GM19324 (cell line): ENCODE measurements at regions not wholly inside any gene's neighbourhood (a gene's known extent, or its start where the extent isn't known, plus 50 kb on each side); places are given as distances from the start of the nearest gene placed in this dataset.

Experiments
- ATAC-seq: cut with Tn5 transposase; IDR thresholded peaks from one replicate; pipeline ENCODE4 v1.9.1; 2021; ENCODE audit warnings: mild to moderate bottlenecking, moderate library complexity; ENCODE audit not compliant: unreplicated experiment, low FRiP score

DNA sequence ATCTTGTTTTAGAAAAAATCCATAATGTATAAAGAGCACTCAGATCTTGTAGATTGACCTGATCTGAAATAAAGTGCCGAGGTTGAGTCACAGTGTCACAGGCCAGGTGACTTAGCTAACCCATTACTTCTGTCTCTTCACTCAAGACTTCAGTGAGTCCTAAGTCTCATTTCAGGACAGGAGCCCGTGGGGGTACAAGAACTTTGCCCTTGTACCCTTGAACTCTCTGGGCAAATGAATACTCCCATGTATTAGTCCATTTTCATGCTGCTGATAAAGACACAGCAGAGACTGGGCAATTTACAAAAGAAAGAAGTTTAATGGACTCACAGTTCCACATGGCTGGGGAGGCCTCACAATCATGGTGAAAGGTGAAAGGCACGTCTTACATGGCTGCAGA is 160.2 kb downstream of the ZPLD1 start:
- no peak for ATAC-seq

DNA sequence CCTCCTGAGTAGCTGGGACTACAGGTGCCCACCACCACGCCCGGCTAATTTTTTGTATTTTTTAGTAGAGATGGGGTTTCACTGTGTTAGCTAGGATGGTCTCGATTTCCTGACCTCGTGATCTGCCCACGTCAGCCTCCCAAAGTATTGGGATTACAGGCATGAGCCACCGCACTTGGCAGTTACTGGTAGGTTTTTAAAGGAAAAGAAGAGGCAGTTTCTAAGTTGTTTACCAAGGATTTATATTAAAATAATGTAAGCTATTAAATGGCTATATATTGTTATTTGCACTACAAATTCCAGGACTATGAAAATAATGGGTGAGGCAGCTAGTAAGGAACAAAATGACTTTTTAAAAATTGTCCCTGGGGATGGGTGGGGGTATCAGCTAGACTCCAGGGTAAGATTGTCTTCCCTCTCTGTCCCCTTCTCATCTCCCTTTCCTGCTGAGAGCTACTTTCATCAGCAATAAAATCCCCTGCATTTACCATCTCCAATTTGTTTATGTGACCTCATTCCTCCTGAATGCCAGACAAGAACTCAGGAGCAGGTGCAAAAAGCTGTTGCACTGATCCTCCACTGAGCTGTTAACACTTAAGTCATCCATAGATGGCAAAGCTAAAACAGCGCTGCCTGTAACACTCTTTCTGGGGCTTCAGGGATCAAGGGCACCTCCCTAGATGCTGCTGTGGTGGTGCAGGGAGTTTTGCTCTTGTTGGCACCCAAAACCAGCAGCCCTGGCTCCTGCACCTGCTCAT is 165.2 kb downstream of the ZPLD1 start:
- ATAC-seq: no peak

DNA sequence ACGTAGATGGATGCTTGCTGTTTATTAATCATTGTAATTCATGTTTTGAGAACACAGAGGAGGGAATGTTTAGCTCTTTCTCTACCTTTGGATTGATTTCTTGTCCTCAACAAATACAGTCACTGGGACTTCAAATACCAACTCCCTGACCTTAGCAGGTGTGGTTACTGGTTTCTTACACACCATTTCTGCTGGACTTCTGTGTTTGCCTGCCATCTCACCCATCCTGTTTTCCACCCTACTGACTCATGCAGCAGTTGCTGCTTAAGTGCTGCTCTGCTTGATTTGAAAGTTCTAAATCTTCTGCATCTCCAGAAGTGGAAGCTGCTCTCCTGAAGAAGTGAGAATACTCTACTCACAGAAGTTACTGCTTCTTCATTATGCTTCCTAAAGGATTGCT is 170.3 kb downstream of the ZPLD1 start:
- ATAC-seq: no peak

DNA sequence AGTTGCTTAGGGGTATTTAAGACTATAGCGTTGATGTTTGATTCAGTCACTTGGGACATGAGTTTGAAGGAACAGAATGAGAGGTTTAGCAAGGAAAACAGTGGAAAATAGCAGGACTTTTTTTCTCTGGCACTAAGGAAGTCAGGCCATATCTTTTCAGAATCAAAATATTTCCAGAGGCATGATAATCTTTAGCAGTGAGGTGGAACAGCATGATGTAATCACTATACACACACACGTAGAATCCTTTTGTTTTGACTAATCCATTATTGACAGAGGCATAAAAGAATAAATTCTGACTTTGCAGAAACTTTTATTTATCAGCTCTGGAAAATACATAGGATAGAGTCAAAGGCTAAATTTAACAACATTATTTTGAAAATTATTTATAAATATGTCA is 174.1 kb downstream of the ZPLD1 start:
- ATAC-seq: no peak

DNA sequence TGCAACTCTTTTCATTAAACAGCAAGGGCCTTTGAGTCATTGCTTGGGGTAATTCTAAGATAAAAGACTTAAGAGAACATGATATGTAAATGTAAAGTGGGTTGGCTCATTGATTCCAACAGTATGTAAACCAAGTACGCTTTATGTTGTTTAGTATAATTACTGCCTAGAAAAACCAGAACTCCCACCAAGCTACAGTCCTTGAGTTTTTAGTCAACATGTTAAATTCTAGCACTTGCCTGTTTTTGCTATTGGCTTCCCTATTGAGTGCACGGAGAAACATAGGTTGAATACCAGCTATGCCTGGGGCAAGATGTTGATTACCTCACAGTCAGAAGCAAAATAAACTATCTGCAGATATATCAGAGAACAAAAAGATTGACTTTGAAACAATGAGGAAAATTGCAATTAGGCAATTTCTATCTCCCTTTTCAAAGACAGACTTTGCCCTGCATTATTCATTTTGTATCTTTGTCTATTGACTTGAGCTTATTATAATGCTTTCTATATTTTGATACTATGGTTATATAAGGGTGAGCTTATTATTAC is 179.3 kb downstream of the ZPLD1 start:
- ATAC-seq: no peak

DNA sequence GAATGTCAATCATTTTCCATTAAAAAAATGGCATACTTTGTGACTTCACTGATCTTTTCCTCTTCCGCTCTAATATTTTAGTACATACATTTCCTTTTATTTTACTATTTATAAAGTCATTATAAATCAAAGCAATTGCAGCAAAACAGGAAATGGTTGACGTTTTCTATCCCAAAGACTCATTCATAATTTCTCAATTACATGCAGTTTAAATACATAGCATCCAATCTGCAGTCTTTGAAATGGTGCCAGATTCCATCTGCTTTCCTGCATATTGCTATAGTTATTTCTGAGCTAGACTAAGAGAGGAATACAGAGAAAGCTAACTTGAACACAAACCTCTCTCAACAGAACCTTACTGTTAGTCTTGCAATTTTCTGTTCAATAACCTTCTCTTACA is 179.8 kb downstream of the ZPLD1 start:
- ATAC-seq: no peak

DNA sequence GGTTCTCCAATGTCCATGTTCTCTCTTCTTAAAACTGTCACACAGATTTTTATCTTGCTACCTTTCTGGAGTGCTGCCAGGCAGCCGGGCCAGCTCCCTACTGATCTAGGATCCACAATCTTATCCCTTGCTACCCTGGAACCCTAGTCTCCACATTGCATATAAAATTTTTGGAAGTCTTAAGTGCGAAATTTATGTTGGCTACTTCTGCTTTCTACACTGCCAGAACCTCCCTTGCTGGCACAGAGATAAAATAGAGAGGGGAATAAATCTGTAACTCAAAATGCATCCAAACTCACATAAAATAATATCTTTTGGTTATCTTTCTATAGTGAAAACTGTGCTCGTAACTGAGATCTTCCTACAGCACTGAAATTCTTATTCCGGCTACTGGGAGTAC is 182.6 kb downstream of the ZPLD1 start:
- no peak for ATAC-seq

DNA sequence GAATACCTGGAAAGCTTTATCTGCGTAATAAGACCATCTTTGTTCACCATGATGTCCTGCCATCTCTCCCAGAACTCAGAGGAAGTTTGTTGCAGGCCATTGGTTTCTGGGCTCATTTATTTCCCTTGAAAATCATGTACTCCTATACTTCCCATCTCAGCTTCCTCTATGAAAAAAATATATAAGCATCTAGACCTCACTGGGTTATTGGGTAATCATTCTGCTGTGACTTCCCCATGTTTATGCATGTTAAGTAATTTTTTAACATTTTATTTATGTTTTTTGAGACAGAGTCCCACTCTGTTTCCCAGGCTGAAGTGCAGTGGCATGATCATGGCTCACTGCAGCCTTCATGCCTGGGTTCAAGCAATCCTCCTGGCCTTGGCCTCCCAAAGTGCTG is 184.5 kb downstream of the ZPLD1 start:
- ATAC-seq: no peak

DNA sequence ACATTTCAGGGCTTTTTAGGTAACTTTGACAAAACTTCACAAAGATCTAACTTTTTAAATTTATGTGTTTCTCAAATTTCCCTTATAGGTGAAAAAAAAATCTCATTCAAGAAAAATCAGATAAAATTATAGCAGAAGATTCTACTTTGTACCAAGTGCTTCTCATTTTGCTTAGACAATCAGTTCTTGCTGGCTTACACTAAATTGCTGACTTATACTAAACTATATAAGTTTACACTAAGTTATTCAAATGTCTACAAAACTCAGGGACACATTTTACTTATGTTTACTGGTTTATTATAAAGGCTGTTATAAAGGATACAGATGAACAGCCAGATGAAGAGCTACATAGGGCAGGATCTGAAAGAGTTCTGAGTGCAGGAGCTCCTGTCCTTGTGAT is 195.1 kb downstream of the ZPLD1 start:
- ATAC-seq: no peak

DNA sequence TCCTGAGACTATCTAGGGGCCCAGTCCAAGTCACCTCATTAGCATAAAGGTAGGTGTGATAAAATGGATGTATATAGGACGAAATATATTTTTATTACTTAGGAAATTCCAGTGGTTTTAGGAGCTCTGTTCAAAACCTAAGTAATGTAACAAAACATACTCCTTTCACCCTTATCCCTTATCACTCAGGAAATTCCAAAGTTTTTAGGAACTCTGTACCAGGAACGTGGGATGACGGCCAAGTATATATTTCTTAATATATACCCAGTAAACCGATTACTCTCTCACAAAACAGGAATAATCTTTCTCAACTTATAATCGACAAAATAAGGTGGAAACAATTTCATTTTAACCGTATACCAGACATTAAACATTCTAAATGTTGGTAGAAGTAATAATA is 195.7 kb downstream of the ZPLD1 start:
- ATAC-seq: no peak

DNA sequence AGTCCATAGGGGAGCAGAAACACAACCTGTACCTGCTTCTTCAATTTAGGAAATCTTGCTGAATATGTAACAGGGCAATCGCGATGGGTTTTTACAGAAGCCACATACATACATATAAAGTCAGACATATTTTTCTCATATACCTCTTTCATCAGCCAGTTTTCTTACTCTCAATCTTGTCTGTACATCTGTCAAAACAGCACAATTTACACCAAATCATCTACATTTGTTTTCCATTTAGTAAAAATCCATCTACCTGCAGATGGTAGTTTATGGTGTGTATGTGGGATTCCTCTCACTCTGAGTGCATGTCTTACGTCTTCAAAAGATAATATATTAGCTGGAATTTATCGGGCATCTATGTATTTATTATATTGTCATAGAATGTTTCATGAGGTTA is 208.7 kb downstream of the ZPLD1 start:
- no peak for ATAC-seq

DNA sequence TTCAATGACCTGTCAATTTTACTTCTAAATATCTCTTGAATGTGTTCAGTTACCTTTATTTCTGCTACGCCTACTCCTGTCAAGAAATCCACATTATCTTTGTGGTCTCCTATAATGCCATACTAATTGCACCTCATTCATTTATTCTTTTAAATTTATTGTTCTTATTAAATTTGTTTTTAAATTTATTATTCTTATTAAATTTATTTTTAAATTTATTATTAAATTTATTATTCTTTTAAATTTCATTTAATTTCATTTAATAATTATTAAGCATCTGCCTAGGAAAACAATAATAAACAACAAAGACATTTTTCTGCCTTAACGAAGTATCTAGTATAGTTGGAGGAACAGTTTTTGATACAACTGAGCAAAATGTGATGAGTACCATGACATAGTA is 211.7 kb downstream of the ZPLD1 start:
- ATAC-seq: no peak

DNA sequence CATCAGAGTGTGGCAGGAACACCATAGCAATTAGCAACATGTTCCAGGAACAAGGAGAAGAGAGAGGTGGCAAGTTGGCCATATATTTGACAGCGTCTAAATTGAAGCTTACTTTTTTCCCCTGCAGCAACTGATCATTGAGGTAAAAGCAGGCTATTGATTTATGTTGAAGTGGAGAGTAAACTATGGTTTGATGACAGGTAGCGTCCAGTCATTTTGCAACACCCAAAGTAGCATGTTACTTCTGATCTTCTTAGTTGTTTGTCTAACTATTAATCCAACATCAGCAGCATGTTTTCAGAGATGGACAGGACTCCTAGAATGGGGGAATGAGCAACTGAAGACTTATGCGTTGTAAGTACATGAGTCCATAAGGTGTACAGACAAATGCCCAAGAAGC is 225.8 kb downstream of the ZPLD1 start:
- no peak for ATAC-seq

DNA sequence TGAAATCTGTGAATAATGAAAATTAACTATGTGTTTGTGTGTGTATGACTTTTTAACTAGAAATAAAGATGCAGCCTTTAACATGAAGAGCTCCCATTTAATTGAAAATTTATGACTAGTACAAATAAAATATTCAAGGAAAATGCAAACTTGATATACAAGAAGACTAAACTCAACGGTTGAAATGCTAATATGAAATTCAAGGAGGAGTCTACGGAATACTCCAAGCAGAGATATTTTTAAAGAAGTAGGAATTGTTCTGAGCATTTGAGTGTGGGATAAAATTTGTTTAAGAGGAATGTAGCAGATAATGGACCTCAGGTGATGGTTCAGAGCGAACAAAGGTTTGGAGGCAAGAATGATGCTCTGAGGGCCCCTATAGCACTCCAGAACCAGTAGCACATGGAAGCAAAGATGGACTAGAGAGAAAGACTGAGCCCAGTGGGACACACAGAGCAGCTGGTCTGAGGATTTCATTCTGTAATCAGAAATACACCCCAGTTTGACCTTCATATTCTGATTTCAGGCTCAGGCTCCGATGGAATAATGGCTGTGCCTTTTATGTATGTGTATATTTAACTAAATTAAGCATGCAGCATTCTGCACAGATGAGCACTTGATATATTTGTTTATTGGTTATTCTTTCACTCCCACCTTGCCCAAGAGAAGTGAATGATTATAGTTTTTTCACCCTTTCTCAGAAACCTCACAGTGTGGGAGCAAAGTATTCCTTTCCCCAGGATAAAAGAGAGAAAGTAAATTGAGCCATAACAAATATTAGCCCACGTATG is 227.1 kb downstream of the ZPLD1 start:
- no peak for ATAC-seq

DNA sequence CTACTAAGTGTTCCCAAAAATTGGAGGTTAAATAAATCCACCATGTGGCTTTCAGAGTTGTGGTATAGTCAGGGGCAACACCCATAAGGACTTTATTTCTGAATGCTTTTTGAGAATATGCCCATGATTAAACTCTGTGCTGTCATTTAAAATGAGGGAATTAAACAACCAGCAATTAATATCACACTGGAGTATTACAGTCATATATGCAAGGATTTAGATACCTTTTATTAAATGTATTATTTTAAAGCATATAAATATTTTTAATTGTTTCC is 227.6 kb downstream of the ZPLD1 start:
- no peak for ATAC-seq

DNA sequence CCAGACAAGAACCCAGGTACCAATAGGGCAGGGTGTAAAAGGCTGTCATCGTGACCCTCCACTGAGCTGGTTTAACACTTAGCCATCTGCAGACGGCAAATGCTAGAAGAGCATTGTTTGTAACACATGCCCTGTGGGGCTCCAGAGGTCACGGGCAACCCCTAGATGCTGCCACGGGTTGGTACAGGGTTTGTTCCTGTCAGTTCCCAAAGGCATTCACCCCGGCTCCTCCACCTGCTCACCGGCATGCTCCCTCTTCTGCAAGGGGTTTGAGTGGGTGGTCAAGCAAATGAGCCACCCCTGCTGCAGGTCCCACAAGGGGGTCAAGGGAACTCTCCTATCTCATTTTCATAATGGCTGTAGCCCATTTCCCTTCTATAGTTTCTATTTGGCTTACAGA is 229.3 kb downstream of the ZPLD1 start:
- no peak for ATAC-seq

DNA sequence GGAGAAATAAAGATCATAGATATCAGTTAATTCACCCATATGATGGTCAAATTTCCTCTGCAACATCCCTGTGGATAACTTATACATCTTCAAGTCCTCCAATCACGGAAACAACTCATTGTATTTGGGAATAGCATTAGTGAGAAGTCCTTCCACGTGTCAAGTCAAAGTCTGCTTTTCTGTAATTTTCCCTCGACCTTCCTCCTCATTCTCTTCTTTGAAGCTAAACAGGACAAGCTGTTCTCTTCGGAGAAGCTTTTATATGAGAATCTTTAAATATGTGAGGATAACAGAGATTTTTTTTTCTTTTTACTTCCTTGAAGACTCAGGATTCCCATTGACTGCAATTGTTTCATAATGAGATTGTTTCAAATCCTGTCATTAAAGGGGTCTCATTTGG is 230.4 kb downstream of the ZPLD1 start:
- ATAC-seq: no peak

DNA sequence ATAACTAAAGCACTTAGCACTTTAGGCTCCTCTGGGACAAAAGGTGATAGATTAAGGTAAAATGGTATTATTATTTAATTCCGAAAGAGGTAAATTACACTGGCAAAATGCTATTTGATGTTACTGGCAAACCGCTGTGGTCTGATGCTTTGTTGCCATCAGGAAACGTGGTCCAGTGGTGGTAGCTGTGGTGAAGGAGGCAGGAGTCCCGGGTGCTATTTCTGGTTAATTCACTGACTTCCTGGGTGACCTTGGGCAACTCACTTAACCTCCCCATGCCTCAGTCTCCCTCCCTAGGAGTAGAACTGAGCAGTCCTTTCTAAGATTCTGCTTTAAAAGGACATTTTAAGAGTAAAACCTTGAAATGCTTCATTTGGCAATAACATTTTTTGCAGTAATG is 233.4 kb downstream of the ZPLD1 start:
- no peak for ATAC-seq

DNA sequence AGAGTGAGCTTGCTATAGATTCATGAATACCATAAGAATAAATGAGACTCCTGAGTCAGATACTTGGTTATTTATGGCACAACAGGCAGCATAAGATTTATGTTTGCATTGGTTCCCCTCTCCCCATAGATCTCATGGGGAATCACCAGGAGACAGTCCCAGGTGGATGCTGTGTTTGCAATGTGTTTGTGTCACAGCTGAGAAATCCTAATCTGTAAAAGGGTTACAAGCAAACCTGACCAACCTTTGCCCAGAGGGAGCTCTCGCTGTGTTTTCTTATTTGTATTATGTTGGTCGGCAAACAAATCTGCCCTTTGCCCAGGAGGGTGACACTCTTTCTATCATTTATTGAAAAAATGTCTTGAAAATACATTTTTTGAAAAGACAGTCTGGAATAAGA is 236.2 kb downstream of the ZPLD1 start:
- ATAC-seq: no peak

DNA sequence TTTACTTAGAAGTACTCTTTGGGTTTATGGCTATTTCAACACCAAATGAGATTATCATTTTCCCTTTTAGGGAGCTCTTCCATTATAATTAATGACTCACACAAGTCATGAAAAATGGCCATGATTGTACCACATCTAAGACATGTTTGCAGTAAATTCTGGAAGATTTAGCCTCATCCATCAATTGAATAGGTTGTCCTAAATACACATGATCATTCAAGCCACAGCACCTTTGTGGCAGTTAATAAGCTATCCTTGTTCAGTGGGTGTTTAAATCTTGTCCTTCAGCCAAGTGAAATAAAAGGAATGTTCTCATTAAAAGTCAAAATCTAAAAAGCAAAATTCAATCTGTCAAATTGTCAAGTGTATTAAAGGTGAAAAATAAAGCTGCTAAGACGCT is 237.5 kb downstream of the ZPLD1 start:
- no peak for ATAC-seq

DNA sequence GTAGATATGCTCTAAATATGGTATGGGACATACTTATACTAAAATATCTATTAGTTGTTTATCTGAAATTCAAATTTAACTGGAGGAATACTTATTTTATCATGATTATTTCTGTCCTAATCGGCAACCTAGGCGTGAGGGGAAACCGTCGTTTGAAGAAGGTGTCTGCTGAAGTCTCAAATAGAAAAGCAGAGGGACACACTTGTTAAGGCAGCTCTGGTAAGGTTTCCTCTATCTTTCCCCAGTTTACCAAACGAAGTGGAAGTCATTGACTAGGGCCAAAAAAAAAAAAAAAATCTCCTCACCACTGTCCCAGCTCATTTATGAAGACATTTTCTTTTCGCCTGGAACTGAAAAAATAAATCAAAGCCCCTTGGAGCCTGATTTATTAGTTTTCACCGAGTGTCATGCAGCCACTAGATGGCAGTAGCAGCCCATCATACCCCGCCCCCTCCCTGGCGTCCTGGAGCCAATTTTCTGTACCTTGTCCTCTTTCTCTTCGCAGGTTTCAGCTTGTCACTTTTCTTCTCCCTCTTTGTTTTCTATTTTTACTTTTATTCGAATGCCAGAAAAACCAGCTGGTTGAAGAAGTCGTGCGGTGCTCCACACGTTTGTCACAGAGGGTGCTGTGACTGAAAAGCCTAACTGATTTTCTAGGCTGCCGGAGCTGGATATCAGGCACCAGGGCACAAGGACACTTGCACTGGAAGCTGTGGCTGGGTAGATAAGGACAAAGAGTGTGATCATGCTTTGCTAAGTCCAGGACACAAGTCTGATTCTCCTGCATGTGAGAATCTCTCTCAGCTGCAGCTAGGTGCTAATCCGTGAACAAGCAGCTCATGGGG is 238.7 kb downstream of the ZPLD1 start:
- ATAC-seq: peak; percentile 82
